ENCODE measurements at regions not wholly inside any gene's neighbourhood (a gene's known extent, or its start where the extent isn't known, plus 50 kb on each side); places are given as distances from the start of the nearest gene placed in this dataset.

GRCh38 chr18:22115573-22115972, 53.8 kb upstream of the GATA6 start:
- H3K4me1 Mint-ChIP-seq: peaks cover 27% of the 10 kb centered on the region
- H3K9me3 ChIP-seq (ENCODE audit: control insufficient read depth, low read length): no peaks in the 10 kb centered on the region
- no peaks in the 10 kb centered on the region for H3K36me3 ChIP-seq (ENCODE audit: control insufficient read depth, insufficient read depth, low read length)
- H3K4me1 ChIP-seq (ENCODE audit: control insufficient read depth, insufficient read depth, low read length): peaks cover 9% of the 10 kb centered on the region
- H3K27me3 ChIP-seq (ENCODE audit: control insufficient read depth, insufficient read depth, low read length, poor library complexity, severe bottlenecking): no peaks in the 10 kb centered on the region
- peak; percentile 54 for DNase-seq
- H3K27ac Mint-ChIP-seq: no peak overlapping the region
- no peak overlapping the region for H3K27ac ChIP-seq (ENCODE audit: low read depth, low read length)
- H3K9me3 Mint-ChIP-seq: peaks cover 4% of the 10 kb centered on the region
- H3K4me3 ChIP-seq (ENCODE audit: low read length): no peak overlapping the region
- TF ChIP-seq CTCF (conservative IDR thresholded peaks at IDR 0.05): no peak
- H3K9ac ChIP-seq (ENCODE audit: extremely low read depth, low read length, poor library complexity, severe bottlenecking): no peak overlapping the region
- WGBS, 2 experiments (ENCODE audit: insufficient coverage in 1 of 2, insufficient read length in 1 of 2): 88 to 92% methylated on average over 2 of the region's 4 CpGs
- H3K36me3 Mint-ChIP-seq (ENCODE audit: low read depth): no peaks in the 10 kb centered on the region
- H3K27me3 Mint-ChIP-seq (ENCODE audit: insufficient read depth): no peaks in the 10 kb centered on the region
- no peak overlapping the region for H3K4me3 Mint-ChIP-seq

Data from endodermal cell (in vitro differentiated cells).